Stimulated activated CD8-positive, alpha-beta memory T cell treated with anti-CD3 and anti-CD28 coated beads, Interleukin-7, amount 100 ng/mL, for 48 hours (primary cell): ENCODE measurements at regions not wholly inside any gene's neighbourhood (a gene's known extent, or its start where the extent isn't known, plus 50 kb on each side); places are given as distances from the start of the nearest gene placed in this dataset.
"Not testable (repeated sequence)": the region's sequence is repeated elsewhere in the genome, so short reads cannot be mapped to it uniquely, and the experiment has no call there.

Experiments used
- DNase-seq, 2 donors: peaks; one replicate each; pipeline ENCODE4 v3.0.0-alpha.2; 2020; ENCODE audit warnings: low read depth in 1 of 2; ENCODE audit errors: extremely low read depth in 1 of 2

GRCh38 chr13:90640976-90641375, 706.5 kb upstream of the MIR17HG start:
- DNase-seq, result no peak

DNA sequence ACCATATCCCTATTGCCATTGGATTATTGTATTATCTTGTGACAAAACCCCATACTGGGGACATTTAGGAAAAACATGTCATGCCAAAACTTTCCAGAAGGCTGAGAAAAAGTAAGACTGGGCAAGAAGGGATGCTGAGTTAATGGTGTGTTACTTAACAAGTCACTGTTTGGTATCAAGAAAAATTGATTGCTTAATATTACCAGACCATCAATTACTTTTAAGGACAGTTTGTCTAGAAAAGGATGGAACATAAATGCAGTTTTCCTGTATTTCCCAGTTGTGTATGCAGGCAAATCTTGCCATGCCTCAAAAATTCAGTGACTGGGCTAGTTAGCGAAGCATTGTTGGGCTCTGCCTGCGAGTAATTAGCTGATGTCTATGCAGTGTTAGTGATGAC, 705.6 kb upstream of the MIR17HG start:
- no peak for DNase-seq

- no peak for DNase-seq
These were observed 701.9 kb upstream of the MIR17HG start for GRCh38 chr13:90645582-90645981.

DNA sequence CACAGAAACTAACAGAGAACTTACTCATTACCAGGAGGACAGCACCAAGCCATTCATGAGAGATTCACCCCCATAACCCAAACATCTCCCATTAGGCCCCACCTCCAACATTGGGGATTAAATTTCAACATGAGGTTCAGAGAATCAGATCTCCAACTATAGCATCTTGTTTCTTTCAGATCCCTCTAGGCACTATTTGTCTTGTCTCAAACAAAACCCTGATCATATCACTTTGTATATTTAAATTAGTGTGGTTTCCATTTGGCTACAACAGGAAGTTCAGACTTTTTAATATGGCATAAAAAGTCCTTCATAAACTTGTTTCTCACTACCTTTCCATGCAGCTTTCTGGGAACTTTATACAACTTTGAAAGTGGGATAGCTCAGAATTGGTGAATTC, 699.0 kb upstream of the MIR17HG start:
- DNase-seq, result no peak

- DNase-seq, result no peak
These were observed 695.5 kb upstream of the MIR17HG start for GRCh38 chr13:90652036-90652435.

DNA sequence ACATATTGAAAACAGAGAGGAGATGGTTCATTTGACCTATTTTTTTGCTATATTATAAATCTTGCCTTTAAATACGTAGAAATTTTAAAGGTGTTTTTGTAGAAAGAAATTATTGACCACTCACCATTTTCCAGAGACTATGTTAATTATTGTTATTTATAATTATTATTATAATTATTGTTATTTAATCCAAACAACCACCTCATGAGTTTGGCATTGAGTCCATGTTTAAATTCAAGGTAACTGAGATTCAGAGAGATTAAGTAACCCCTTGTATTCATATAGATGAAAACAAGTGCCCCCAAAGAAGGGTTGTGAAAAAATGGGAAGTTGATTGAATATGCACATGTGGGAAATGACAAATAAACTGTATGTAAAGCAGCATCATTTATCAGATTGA, 692.5 kb upstream of the MIR17HG start:
- no peak for DNase-seq

GRCh38 chr13:90664200-90664599, 683.3 kb upstream of the MIR17HG start:
- not testable (repeated sequence) for DNase-seq

DNA sequence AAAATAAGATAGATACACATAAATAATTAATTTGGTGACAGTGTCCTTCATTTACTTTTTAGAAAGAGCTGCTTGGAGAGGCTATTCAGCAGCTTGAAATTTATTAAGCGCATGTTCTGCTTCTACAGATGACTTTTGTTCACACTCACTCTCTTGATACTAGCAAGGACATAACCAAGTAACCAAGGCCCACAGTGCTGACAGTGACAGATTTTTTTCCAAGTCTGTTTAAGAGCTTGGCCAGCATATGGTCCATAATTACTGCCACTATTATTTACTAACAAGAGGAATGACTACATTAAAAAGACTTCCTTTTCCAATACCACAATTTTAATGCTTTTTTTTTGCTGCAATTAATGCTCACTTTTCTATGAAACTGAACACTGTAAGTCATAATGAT, 673.7 kb upstream of the MIR17HG start:
- DNase-seq, result no peak

- DNase-seq, result no peak
These were observed 672.4 kb upstream of the MIR17HG start for GRCh38 chr13:90675129-90675528.

- no peak for DNase-seq
These were observed 666.7 kb upstream of the MIR17HG start for GRCh38 chr13:90680826-90681225.

DNA sequence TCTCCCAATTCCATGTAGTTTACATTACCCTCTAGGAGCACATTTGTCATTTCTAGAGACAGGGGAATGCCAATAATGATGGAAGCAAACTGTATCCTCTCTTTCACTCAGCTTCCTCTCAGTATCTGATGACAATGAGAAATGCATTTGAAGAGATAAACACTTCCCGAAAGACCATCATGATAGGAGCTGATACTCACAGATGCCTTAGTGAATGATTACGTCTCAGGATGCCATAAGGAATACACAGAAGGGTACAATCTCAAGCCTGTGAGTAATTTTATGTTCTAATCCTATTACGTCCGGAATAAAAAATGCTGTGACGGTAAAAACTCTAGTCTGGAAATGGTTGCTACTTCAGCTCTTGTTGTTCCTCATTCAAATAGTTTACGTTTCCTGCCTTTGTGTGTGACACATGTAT, 663.8 kb upstream of the MIR17HG start:
- no peak for DNase-seq

DNA sequence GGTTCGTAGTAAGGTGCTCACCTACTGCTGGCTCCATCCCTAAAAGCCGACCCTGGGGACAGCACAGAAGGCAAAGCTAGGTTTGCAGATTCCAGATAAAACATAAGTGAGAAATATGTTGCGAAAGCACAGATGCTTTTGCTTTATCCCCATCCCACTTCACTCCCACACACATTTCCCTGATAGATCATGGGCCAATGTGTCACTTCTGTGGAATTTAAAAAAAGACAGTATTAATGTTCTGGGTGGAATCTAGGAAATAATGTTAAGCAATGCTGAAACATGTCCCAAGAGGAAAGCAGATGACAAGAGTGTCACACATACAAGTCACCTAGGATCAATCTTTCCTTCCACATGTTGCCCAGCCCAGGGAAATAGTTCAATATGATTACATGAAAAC, 661.0 kb upstream of the MIR17HG start:
- DNase-seq, result no peak

DNA sequence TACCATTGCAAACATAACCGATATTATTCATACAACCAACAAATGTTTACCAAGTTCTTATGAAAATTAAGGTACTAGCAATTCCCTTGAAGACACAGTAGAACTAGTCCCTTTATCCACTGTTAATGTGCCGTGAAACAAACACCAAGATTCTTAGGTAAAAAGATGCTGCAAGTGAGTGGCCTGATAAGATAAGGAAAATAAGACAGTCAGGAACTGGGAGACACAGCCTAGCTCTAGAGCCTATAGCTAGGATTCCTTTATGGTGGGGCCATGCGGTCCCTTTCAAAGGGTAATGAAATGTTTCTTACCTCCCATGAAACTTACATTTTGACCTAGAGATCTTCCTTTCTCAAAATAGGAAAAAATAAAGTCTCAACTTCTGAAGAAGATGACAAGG, 658.4 kb upstream of the MIR17HG start:
- DNase-seq, result no peak

DNA sequence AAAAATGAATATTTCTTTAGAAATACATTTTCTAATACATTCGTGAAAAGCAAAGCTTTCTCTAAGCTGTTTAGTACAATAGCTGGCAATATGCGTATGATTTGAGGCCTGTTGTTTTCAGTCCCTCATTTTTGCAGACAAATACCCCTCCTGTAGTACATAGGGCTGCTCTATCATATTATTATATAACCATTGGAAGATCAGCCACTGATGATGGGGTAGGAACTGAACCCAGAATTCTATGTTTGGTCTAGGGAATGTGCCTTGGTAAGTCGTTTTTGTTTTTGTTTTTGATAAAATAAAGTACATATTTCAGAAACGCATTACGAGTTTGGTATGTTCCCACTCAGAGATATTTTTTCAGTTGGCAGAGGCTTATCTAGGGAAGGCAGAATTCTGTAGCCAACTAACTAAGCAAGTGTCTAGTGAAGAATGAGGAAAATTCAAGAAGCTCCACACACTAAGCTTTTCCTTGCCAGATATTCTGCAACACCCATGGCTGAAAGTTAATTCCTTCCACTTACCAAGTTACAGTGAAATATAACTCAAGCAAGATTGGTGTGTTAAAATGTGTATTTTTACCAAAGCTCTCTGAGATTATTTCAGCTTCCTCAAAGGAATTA, 656.9 kb upstream of the MIR17HG start:
- DNase-seq, result no peak

- DNase-seq, result no peak
These were observed 651.2 kb upstream of the MIR17HG start for GRCh38 chr13:90696254-90696653.

GRCh38 chr13:90696656-90697055, 650.8 kb upstream of the MIR17HG start:
- no peak for DNase-seq

- no peak for DNase-seq
These were observed 647.1 kb upstream of the MIR17HG start for GRCh38 chr13:90700340-90700739.

GRCh38 chr13:90701264-90701663, 646.2 kb upstream of the MIR17HG start:
- DNase-seq, result no peak

DNA sequence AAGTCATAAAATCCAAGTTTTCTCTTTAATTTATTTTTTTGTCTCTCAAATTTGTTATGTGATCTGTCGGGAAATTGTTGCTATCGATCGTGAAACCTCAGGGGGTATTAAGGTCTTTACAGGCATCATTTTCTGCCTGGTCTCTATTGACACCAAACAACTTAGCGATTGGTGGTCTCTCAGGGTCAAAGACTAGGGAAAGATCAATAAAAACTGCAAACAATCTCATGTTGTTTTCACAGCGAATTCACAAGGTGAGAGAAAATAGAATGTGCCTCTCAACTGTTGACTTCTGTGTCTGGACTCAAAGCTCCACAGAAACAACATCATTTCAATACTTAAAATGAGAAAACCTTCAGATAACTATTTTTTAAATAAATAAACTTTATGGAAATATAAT, 645.4 kb upstream of the MIR17HG start:
- DNase-seq, result no peak

- DNase-seq, result no peak
These were observed 640.9 kb upstream of the MIR17HG start for GRCh38 chr13:90706631-90707030.

DNA sequence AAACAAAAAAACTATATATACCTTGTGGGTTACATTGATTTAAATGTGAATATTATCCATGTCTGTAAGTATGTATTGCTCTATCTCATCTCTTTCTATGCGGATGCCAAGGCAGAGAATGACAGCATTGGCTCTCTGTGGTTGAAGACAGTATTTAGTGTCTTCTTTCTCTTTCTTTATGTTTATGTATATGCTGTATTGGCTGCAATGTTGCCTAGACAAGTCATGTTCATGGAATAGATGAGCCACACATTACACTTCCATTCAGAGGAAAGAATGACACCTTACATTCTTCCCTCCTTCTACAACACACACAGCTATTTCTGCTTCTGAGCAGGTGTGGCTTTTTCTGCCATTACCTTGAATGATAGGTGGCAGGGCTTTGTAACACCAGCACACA, 639.4 kb upstream of the MIR17HG start:
- DNase-seq, result no peak

DNA sequence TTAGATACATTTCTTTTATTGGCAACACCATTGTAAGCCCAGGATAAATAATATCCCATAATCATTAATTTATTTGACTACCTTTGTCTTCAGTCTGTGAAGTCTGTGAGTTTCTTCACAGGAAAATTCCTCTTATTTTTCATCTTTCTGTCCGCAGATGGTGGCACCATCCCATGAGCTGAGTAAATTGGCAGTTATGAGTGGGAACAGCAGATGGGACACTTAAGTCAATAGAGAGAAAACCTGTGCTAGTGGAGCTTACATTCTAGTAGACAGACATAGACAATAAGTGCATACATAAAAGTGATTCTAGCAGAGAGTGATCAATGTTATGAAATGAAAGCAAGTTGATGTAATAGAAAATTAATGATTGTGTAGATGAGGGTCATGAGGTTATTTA, 638.2 kb upstream of the MIR17HG start:
- DNase-seq, result no peak

DNA sequence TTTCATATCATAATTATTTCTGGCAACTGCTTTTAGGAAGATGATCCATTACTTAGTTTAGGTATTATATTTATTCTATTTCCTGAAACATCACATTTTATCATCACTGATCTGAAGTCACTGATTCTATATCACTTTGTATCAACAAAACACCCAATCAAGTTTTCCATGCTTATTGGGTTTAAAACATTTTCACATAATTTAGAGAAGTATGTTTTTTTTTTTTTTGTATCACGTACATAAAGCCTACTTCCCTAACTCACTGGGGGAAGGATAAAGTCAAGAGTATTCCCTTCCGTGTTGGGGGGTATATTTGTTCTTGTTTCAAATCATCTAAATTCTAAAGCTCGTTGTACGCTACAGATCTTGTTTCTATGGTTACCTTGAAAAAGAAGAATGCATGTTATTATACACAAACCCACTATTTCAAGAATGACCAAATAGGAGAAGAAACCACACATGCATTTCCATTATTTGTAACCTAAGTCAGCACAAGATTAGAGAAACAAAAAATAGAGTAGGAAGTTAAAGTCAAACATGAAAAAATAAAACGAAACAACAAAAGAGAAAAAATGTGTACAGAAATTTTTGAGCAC, 637.2 kb upstream of the MIR17HG start:
- DNase-seq, result no peak
